HFFc6 (cell line): ENCODE measurements at regions not wholly inside any gene's neighbourhood (a gene's known extent, or its start where the extent isn't known, plus 50 kb on each side); places are given as distances from the start of the nearest gene placed in this dataset.

Experiments used
- DNase-seq: peaks from one replicate; pipeline ENCODE4 v3.0.0-alpha.2; 2018
- H3K27ac Mint-ChIP-seq: 2 replicates; pipeline ENCODE4 v1.8.0; 2020; ENCODE audit warnings: mild to moderate bottlenecking, mixed read lengths
- H3K27me3 Mint-ChIP-seq: 2 replicates; pipeline ENCODE4 v1.8.0; 2021; ENCODE audit warnings: mild to moderate bottlenecking, moderate library complexity, mixed read lengths; ENCODE audit not compliant: insufficient read depth
- H3K36me3 Mint-ChIP-seq: 2 replicates; pipeline ENCODE4 v1.8.0; 2021; ENCODE audit warnings: low read depth, mixed read lengths
- H3K4me1 Mint-ChIP-seq: 2 replicates; pipeline ENCODE4 v1.8.0; 2020; ENCODE audit warnings: low read depth, mixed read lengths
- H3K4me3 Mint-ChIP-seq: 2 replicates; pipeline ENCODE4 v1.8.0; 2020; ENCODE audit warnings: mild to moderate bottlenecking, moderate library complexity, mixed read lengths
- H3K9me3 Mint-ChIP-seq: 2 replicates; pipeline ENCODE4 v1.8.0; 2020; ENCODE audit warnings: mild to moderate bottlenecking, mixed read lengths
- CTCF ChIP-seq: fragments of 200-600 bp; sonication (generic); IDR thresholded peaks from 2 replicates; pipeline ENCODE4 v1.5.0; 2021; ENCODE audit warnings: antibody characterized with exemption, mild to moderate bottlenecking

DNA sequence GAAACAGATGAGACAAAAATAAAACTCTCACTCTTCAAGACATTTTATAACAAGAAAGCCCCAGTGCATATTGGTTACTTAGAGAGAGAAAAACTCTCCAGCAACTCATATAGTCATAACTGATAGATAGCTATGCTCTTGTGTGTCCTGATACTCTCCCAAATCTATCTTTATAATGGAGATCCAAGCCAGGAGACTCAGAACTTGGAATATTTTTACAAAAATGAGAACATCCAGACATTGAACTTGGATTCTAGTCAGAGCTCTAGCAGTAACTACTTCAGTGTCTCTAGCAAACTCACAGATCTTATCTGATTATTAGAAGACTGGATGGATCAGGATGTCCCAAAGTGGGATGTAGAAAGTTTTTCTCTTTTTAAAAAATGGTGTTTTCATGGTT, 412.7 kb upstream of the BRINP1 start:
- H3K4me3 Mint-ChIP-seq: no peak overlapping the region
- H3K4me1 Mint-ChIP-seq: no peaks in the 10 kb centered on the region
- TF ChIP-seq CTCF: no peak
- peaks cover 2% of the 10 kb centered on the region; the same call in 1 of the 2 replicates for H3K27me3 Mint-ChIP-seq
- no peaks in the 10 kb centered on the region for H3K36me3 Mint-ChIP-seq
- no peak overlapping the region for H3K27ac Mint-ChIP-seq
- peaks cover 45% of the 10 kb centered on the region for H3K9me3 Mint-ChIP-seq
- DNase-seq: no peak

DNA sequence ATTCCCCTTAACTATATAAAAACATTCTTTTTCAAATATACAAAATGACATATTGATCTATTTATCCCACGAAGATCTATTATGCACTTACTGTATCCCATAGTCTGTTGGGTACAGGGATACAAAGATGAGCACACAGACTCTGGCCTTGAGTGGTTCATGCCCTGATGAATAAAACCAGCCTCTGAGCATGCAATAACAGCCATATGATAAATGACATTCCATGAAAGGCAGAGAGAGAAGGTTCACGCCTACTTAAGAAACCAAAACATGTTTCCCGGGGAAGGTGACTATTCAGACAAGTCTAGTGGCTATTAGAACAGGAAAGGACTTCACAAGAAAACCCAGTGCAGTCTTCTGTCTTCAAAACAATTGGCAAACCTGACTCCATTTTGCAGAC, 406.2 kb upstream of the BRINP1 start:
- Mint-ChIP-seq H3K9me3 (peaks cover 24% of the 10 kb centered on the region), H3K36me3 (no peaks in the 10 kb centered on the region), H3K4me3 (no peak overlapping the region), H3K27me3 (no peaks in the 10 kb centered on the region), H3K27ac (no peak overlapping the region), H3K4me1 (no peaks in the 10 kb centered on the region)
- no peak for DNase-seq
- no peak for TF ChIP-seq CTCF

GRCh38 chr9:119773823-119774222, 404.6 kb upstream of the BRINP1 start:
- H3K4me3 Mint-ChIP-seq: no peak overlapping the region
- peaks cover 18% of the 10 kb centered on the region for H3K9me3 Mint-ChIP-seq
- no peak for TF ChIP-seq CTCF
- no peak for DNase-seq
- H3K27ac Mint-ChIP-seq: no peak overlapping the region
- no peaks in the 10 kb centered on the region for H3K27me3 Mint-ChIP-seq
- no peaks in the 10 kb centered on the region for H3K36me3 Mint-ChIP-seq
- H3K4me1 Mint-ChIP-seq: no peaks in the 10 kb centered on the region

- Mint-ChIP-seq H3K4me3 (no peak overlapping the region), H3K9me3 (peaks cover 19% of the 10 kb centered on the region), H3K27ac (no peak overlapping the region), H3K27me3 (no peaks in the 10 kb centered on the region), H3K4me1 (no peaks in the 10 kb centered on the region), H3K36me3 (no peaks in the 10 kb centered on the region)
- no peak for TF ChIP-seq CTCF
- no peak for DNase-seq
Measured at GRCh38 chr9:119771341-119771740, 402.1 kb upstream of the BRINP1 start.

DNA sequence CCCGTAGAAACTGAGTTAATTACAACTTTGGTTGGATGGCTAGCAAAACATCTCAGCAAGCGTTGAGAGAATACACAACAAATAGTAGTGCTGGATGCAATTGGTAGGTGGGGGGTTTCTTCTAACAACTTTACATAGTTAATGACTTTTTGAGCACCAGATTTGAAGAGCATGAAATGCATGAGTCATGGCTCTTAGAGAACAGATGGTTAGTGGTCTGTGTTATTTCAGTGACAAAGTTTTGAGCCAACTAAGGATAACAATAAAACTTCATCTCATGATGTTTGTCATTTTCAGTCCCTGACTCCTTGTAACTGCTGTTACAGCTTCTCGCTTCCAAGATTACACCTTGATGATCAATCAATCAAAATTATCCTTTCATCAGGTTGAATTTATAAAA, 399.0 kb upstream of the BRINP1 start:
- Mint-ChIP-seq H3K27me3 (no peaks in the 10 kb centered on the region; the same call in 1 of the 2 replicates), H3K4me1 (no peaks in the 10 kb centered on the region), H3K27ac (no peak overlapping the region), H3K4me3 (no peak overlapping the region), H3K9me3 (peaks cover 12% of the 10 kb centered on the region; the same call in 1 of the 2 replicates), H3K36me3 (no peaks in the 10 kb centered on the region)
- DNase-seq: no peak
- no peak for TF ChIP-seq CTCF

- no peak for TF ChIP-seq CTCF
Measured at GRCh38 chr9:119765632-119766175, 396.5 kb upstream of the BRINP1 start.

More at GRCh38 chr9:119765632-119766175, 396.5 kb upstream of the BRINP1 start:
- Mint-ChIP-seq H3K27ac (no peak overlapping the region), H3K4me3 (no peak overlapping the region), H3K36me3 (no peaks in the 10 kb centered on the region), H3K4me1 (no peaks in the 10 kb centered on the region), H3K9me3 (peaks cover 12% of the 10 kb centered on the region; the same call in 1 of the 2 replicates), H3K27me3 (no peaks in the 10 kb centered on the region; the same call in 1 of the 2 replicates)
- DNase-seq: no peak
